Pancreas (tissue), 10 donors: ENCODE measurements at regions not wholly inside any gene's neighbourhood (a gene's known extent, or its start where the extent isn't known, plus 50 kb on each side); places are given as distances from the start of the nearest gene placed in this dataset.

Source experiments
- ATAC-seq, 4 donors: fragments of 200-7000 bp; cut with Tn5 transposase; one replicate each; pipeline versions ENCODE4 v1.8.0 to v1.9.1; 2020; ENCODE audit warnings: mild to moderate bottlenecking in 4 of 4, moderate library complexity in 4 of 4
- DNase-seq, 6 donors: peaks; one replicate each; pipeline ENCODE4 v3.0.0-alpha.2; 2020
- FAIRE-seq: peaks from 2 replicates; lab custom pipeline; 2012; peaks lifted over from hg19 to GRCh38; lab: Jason Lieb, UNC
- H3K27ac ChIP-seq, 4 donors: fragments of 200-600 bp; sonication (generic); 1 replicate in 3 of 4; 2 replicates in 1 of 4; pipeline versions ENCODE4 v1.5.0 to v1.8.0; 2020
- H3K27me3 ChIP-seq, 4 donors: fragments of 200-600 bp; one replicate each; pipeline ENCODE4 v1.8.0; 2021
- H3K36me3 ChIP-seq, 3 donors: fragments of 200-600 bp; sonication (generic) in 1 of 3; one replicate each; pipeline versions ENCODE4 v1.5.0 to v1.8.0; 2020 to 2021
- H3K4me1 ChIP-seq, 3 donors: fragments of 200-600 bp; one replicate each; pipeline ENCODE4 v1.8.0; 2021
- H3K4me3 ChIP-seq, 4 donors: fragments of 200-600 bp; sonication (generic) in 2 of 4; one replicate each; pipeline versions ENCODE4 v1.5.0 to v1.8.0; 2020 to 2021
- H3K9me3 ChIP-seq, 4 donors: fragments of 200-600 bp; one replicate each; pipeline ENCODE4 v1.8.0; 2021
- CTCF ChIP-seq, 4 donors: fragments of 200-600 bp; sonication (generic) in 3 of 4; IDR thresholded peaks; one replicate each; pipeline versions ENCODE4 v1.5.0 to v1.8.0; 2021; ENCODE audit warnings: antibody characterized with exemption in 4 of 4
- WGBS, 2 donors: extraction: QIAGEN DNeasy Blood & Tissue Kit; methylation state at CpG; one replicate each; pipeline ENCODE4 v1.1.7; 2013; 5-methylcytosine and 5-hydroxymethylcytosine counted together
- intact Hi-C, 3 donors: fragments of 100-400 bp; cut with DNase I; formaldehyde crosslinking; loops; one replicate each; pipeline versions ENCODE4 v1.11.1 to v1.14.2; 2022
- donor health status: healthy with polysubstance abuse.
- donor health status: DM: no; HTN: no; CAD: no; lungs with moderate emphysema.
- donor health status: DM: no; HTN: no; CAD: no.
- donor health status: control.
- donor health status: control.
- donor health status: Bipolar disorder and iron deficiency.
- donor health status: DM: yes; HTN: yes; CAD: no.
- donor health status: DM: no; HTN: no; CAD: no.
- donor health status: DM: no; HTN: no; CAD: no.
- donor health status: DM: yes; HTN: yes; CAD: no.

- Histone ChIP-seq H3K4me1 (no peaks in the 10 kb centered on the region), H3K27ac (no peak overlapping the region), H3K36me3 (no peaks in the 10 kb centered on the region), H3K27me3 (no peaks in the 10 kb centered on the region), H3K9me3 (no peaks in the 10 kb centered on the region), H3K4me3 (no peak overlapping the region)
- TF ChIP-seq CTCF (IDR thresholded peaks at IDR 0.05), result no peak
- ATAC-seq (no peak), FAIRE-seq (no peak), DNase-seq (no peak)
- WGBS, 2 donors, result 80 to 85% methylated on average over 2 of the region's 2 CpGs
- intact Hi-C loops, result no loop called here
Observed at GRCh38 chr18:39779926-39780325, 2175.1 kb upstream of the PIK3C3 start.

GRCh38 chr18:39776766-39777165 lies 2178.3 kb upstream of the PIK3C3 start:
- no peak for DNase-seq
- ATAC-seq, result no peak
- Histone ChIP-seq H3K36me3 (no peaks in the 10 kb centered on the region), H3K4me3 (no peak overlapping the region), H3K9me3 (no peaks in the 10 kb centered on the region), H3K27me3 (no peaks in the 10 kb centered on the region), H3K27ac (no peak overlapping the region), H3K4me1 (no peaks in the 10 kb centered on the region)
- TF ChIP-seq CTCF (IDR thresholded peaks at IDR 0.05), result no peak
- intact Hi-C loops, result no loop called here
- FAIRE-seq, result no peak

GRCh38 chr18:39774957-39775598 lies 2180.0 kb upstream of the PIK3C3 start:
- intact Hi-C loops, result no loop called here
- Histone ChIP-seq H3K27ac (no peak overlapping the region), H3K4me3 (no peak overlapping the region), H3K27me3 (no peaks in the 10 kb centered on the region), H3K9me3 (no peaks in the 10 kb centered on the region), H3K36me3 (no peaks in the 10 kb centered on the region), H3K4me1 (no peaks in the 10 kb centered on the region)
- ATAC-seq, result no peak
- WGBS, 2 donors, result 62 to 64% methylated on average over 3 of the region's 3 CpGs
- no peak for FAIRE-seq
- DNase-seq, result no peak
- no peak for TF ChIP-seq CTCF (IDR thresholded peaks at IDR 0.05)

GRCh38 chr18:39773646-39774045 lies 2181.4 kb upstream of the PIK3C3 start:
- intact Hi-C loops, result no loop called here
- no peak for DNase-seq
- Histone ChIP-seq H3K27me3 (no peaks in the 10 kb centered on the region), H3K4me1 (no peaks in the 10 kb centered on the region), H3K27ac (no peak overlapping the region), H3K36me3 (no peaks in the 10 kb centered on the region), H3K9me3 (no peaks in the 10 kb centered on the region), H3K4me3 (no peak overlapping the region)
- no peak for FAIRE-seq
- no peak for TF ChIP-seq CTCF (IDR thresholded peaks at IDR 0.05)
- ATAC-seq, result no peak
- 89 to 91% methylated on average over 2 of the region's 2 CpGs for WGBS, 2 donors

GRCh38 chr18:39772155-39772919 lies 2182.7 kb upstream of the PIK3C3 start:
- no peak overlapping the region for H3K4me3 ChIP-seq
- H3K9me3 ChIP-seq, result no peaks in the 10 kb centered on the region
- H3K4me1 ChIP-seq, result no peaks in the 10 kb centered on the region
- ATAC-seq (no peak), DNase-seq (no peak), FAIRE-seq (no peak)
- WGBS, 2 donors, result 78 to 82% methylated on average over 1 of the region's 1 CpG
- peaks cover 0 to 3% (median 0%) of the 10 kb centered on the region in 4 donors for H3K27me3 ChIP-seq
- H3K36me3 ChIP-seq, result no peaks in the 10 kb centered on the region
- H3K27ac ChIP-seq, result no peak overlapping the region
- no peak for TF ChIP-seq CTCF (IDR thresholded peaks at IDR 0.05)
- intact Hi-C loops, result no loop called here
